ENCODE measurements at regions not wholly inside any gene's neighbourhood (a gene's known extent, or its start where the extent isn't known, plus 50 kb on each side); places are given as distances from the start of the nearest gene placed in this dataset.

DNA sequence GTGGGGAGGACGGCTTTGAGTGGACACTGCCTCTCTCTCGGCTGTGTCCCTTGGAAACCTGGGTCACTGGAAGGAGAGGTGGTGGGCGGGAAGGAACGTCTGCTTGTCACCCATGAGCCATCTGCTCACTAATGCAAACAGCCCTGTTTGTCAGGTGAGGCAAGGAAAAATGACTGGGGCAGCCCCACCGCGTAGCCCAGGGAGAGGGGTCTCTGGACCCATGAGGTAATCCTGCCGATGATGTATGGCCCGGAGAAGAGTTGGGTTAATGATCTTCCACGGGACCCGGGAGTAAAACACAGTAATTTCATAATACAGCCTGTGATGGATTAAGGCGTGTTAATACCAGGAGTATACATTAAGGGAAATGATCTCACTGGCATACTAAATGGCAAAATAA lies 197.0 kb downstream of the CYLD start:
- TF ChIP-seq, protein P1, sequence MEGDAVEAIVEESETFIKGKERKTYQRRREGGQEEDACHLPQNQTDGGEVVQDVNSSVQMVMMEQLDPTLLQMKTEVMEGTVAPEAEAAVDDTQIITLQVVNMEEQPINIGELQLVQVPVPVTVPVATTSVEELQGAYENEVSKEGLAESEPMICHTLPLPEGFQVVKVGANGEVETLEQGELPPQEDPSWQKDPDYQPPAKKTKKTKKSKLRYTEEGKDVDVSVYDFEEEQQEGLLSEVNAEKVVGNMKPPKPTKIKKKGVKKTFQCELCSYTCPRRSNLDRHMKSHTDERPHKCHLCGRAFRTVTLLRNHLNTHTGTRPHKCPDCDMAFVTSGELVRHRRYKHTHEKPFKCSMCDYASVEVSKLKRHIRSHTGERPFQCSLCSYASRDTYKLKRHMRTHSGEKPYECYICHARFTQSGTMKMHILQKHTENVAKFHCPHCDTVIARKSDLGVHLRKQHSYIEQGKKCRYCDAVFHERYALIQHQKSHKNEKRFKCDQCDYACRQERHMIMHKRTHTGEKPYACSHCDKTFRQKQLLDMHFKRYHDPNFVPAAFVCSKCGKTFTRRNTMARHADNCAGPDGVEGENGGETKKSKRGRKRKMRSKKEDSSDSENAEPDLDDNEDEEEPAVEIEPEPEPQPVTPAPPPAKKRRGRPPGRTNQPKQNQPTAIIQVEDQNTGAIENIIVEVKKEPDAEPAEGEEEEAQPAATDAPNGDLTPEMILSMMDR (IDR thresholded peaks at IDR 0.05) = no peak
- TF ChIP-seq ZFX (IDR thresholded peaks at IDR 0.05; ENCODE audit: borderline replicate concordance) = no peak
- H3K27ac ChIP-seq = no peak overlapping the region

DNA sequence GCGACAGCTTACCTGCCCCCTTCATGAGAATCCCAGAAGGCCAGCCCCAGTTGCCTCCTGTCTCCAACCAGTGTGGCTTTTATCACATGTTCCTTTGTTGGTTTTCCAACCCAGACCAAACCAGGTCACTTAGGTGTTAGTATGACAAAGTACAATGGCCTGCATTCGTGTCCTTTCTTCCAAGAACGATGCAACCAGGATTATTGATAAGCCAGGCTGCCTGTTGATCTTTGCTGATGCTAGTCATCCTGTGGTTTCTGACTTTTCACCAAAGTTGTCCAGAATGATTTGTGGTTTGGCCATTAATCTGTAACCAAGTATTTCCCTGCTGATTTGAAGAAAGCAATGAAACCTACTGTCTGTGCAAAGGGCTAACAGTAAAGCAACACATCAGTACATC lies 191.4 kb downstream of the CYLD start:
- TF ChIP-seq, protein P1 (IDR thresholded peaks at IDR 0.05) = no peak
- no peak for TF ChIP-seq ZFX (IDR thresholded peaks at IDR 0.05; ENCODE audit: borderline replicate concordance)

DNA sequence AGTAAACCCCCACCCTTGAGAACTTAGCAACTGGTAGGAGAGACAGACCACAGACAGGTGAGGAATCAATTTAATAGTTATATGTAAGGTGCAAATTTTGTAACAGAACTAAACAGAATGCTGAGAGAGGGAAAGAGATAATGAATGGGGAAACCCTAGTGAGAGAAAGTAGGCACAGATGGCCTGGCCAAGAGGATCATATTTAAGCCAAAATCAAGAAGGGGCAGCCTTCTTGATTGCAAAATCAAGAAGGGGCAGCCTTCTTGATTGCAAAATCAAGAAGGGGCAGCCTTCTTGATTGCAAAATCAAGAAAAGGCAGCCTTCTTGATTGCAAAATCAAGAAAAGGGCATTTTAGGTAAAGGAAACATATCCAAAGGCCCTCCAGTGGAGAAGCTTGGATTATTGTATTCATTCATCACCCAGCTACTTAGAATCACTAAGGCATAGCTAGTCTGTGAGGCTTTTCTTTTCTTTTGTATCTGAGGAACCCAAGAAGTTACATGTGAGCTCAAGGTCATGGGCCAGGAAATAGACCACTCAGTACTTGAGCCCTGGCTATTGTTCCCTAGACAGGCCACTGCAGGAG lies 190.6 kb downstream of the CYLD start:
- TF ChIP-seq ZFX (IDR thresholded peaks at IDR 0.05; ENCODE audit: borderline replicate concordance) = no peak
- TF ChIP-seq, protein P1 (IDR thresholded peaks at IDR 0.05) = no peak
- no peak overlapping the region for H3K27ac ChIP-seq

More for the DNA sequence above, 191.4 kb downstream of the CYLD start:
- H3K27ac ChIP-seq = no peak overlapping the region

DNA sequence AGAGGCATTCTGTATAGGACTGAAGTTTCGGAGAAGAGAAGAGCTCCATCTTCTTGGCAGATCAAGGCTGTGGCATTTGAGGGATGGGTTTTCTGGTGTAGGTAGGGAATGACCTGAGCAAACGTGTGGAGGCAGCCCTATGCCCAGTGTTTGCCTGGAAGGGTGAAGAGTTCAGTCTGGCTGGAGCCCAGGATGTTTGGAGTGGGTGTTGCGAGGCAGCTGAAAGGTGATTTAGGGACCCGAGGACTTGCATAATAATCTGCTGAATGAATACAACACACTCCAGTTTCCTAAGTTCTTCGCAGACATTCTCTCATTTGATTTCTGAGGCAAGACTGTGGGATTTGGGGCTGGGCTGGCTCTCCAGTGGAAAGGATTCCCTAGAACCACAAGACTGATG lies 186.2 kb downstream of the CYLD start:
- H3K27ac ChIP-seq = no peak overlapping the region
- TF ChIP-seq, protein P1 (IDR thresholded peaks at IDR 0.05) = no peak
- TF ChIP-seq ZFX (IDR thresholded peaks at IDR 0.05; ENCODE audit: borderline replicate concordance) = no peak

DNA sequence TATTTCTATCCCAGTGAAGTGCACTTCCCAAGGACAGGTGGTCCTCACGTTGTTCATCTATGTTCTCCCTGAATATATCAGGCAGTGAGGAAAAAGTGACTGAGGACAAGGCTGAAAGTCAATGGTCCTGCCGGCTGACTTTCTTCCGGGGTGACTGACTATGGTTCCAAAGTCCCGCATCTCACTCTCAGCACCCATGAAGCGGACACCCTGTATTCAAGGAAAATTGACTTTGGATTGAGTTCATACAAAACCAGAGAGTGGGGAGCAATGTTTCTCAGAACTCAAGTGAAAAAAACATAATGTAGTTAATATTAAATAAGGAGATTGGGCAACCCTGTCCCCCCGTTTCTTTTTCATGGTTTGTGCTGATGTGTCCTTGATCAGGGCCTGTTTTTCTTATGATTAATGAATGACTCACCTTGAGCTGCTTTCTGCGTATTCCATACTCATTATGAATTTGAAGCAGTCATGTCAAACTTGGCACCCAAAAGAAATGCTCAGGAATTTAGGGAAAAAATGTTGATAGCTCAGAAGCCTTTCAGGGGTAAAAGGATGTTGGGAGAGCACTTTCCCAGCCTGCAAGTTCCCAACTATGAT lies 184.0 kb downstream of the CYLD start:
- H3K27ac ChIP-seq = no peak overlapping the region
- TF ChIP-seq ZFX (IDR thresholded peaks at IDR 0.05; ENCODE audit: borderline replicate concordance) = no peak
- TF ChIP-seq, protein P1 (IDR thresholded peaks at IDR 0.05) = no peak

GRCh38 chr16:50924759-50925545 lies 183.1 kb downstream of the CYLD start:
- TF ChIP-seq ZFX (IDR thresholded peaks at IDR 0.05; ENCODE audit: borderline replicate concordance) = no peak
- TF ChIP-seq, protein P1 (IDR thresholded peaks at IDR 0.05) = no peak
- H3K27ac ChIP-seq = no peak overlapping the region
